Smooth muscle cell (in vitro differentiated cells): ENCODE measurements at regions not wholly inside any gene's neighbourhood (a gene's known extent, or its start where the extent isn't known, plus 50 kb on each side); places are given as distances from the start of the nearest gene placed in this dataset.

ENCODE experiments used
- DNase-seq: peaks from one replicate; lab custom pipeline; 2025; ENCODE audit not compliant: unreplicated experiment; lab: John Stamatoyannopoulos, UW
- H2AFZ ChIP-seq: fragments of 200-600 bp; sonication (generic); 2 replicates; pipeline ENCODE4 v1.6.0; 2016; ENCODE audit warnings: antibody characterized with exemption, low read depth, mild to moderate bottlenecking
- H3F3A ChIP-seq: fragments of 200-600 bp; sonication (generic); 2 replicates; pipeline ENCODE4 v1.6.0; 2017; ENCODE audit warnings: antibody characterized with exemption, low read depth
- H3K27ac ChIP-seq: fragments of 200-600 bp; sonication (generic); 2 replicates; pipeline ENCODE4 v1.5.1; 2016; ENCODE audit warnings: low read depth, mild to moderate bottlenecking
- H3K27me3 ChIP-seq: fragments of 200-600 bp; sonication (generic); 2 replicates; pipeline ENCODE4 v1.6.1; 2016; ENCODE audit warnings: low read depth, mild to moderate bottlenecking
- H3K36me3 ChIP-seq: fragments of 200-600 bp; sonication (generic); 2 replicates; pipeline ENCODE4 v1.5.1; 2016; ENCODE audit warnings: low read depth
- H3K4me1 ChIP-seq: fragments of 200-600 bp; sonication (generic); 2 replicates; pipeline ENCODE4 v1.5.1; 2016; ENCODE audit warnings: low read depth
- H3K4me2 ChIP-seq: fragments of 200-600 bp; sonication (generic); 2 replicates; pipeline ENCODE4 v1.6.0; 2016; ENCODE audit warnings: mild to moderate bottlenecking
- H3K4me3 ChIP-seq: fragments of 200-600 bp; sonication (generic); 2 replicates; pipeline ENCODE4 v1.5.1; 2016; ENCODE audit warnings: mild to moderate bottlenecking
- H3K79me2 ChIP-seq: fragments of 200-600 bp; sonication (generic); 2 replicates; pipeline ENCODE4 v1.6.0; 2016; ENCODE audit warnings: low read depth, mild to moderate bottlenecking
- H3K9ac ChIP-seq: fragments of 200-600 bp; sonication (generic); 2 replicates; pipeline ENCODE4 v1.6.0; 2016; ENCODE audit warnings: low read depth
- H3K9me3 ChIP-seq: fragments of 200-600 bp; sonication (generic); replicated peaks from 2 replicates; pipeline ENCODE4 v1.5.1; 2016; ENCODE audit warnings: low read depth
- H4K20me1 ChIP-seq: fragments of 200-600 bp; sonication (generic); 2 replicates; pipeline ENCODE4 v1.6.0; 2016; ENCODE audit warnings: low read depth
- CTCF ChIP-seq: fragments of 200-600 bp; sonication (generic); IDR thresholded peaks from 2 replicates; pipeline ENCODE4 v1.5.1; 2017; ENCODE audit warnings: borderline replicate concordance, mild to moderate bottlenecking, antibody characterized with exemption; ENCODE audit not compliant: insufficient read depth, poor library complexity, severe bottlenecking
- WGBS: methylation state at CpG from one replicate; pipeline ENCODE4 v1.1.7; 2016; ENCODE audit warnings: low lambda C conversion rate; 5-methylcytosine and 5-hydroxymethylcytosine counted together

DNA sequence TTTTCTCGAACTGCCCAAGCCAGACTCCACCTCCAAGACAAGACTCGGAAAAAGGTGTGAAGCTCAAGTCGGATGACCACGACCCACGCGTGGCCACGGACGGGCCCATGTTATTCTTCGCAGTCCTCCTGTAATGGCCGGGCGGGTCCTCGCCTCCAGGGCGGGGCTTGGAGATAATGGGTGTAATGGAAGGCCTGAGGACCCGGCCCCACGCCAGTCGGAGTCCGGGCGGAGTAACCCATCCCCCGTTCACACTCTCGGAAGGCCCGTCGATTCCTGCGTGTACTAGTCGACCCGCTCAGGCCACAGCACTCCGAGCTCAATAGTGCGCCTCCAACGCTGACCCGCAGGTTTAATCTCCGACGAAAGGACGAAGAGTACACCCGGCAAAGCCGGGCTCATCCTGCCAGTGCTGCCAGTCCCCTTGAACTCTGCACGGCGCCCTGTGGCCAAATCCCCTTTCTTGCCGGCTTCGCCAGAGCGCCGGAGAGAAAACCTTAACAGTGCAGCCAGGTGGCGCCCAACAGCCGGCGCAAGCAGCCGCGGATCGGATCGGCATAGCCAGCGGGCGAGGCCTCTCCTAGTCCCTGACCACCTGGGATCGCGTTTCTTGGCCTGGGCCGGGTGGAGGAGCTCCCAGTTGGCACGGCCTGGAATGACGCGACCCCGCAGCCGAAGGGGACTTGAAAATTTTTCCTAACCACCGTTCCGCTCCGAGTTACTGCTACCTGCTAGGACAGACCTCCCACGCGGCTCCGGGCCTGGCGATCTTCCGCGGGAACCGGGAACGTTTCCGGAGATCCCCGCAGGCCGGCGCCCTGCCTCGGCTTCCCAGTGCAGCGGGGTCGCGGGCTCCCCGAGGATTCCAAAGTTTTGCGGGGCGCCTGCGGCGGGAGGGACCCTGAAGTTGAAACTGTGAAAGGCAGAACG, 762.0 kb downstream of the KCNJ18 start:
- H3K27ac ChIP-seq: no peak overlapping the region
- no peaks in the 10 kb centered on the region for H4K20me1 ChIP-seq
- H2AFZ ChIP-seq: no peak overlapping the region
- no peak overlapping the region for H3K4me2 ChIP-seq
- no peaks in the 10 kb centered on the region for H3K27me3 ChIP-seq
- H3K79me2 ChIP-seq: no peaks in the 10 kb centered on the region
- H3K36me3 ChIP-seq: no peaks in the 10 kb centered on the region
- no peaks in the 10 kb centered on the region for H3K9me3 ChIP-seq
- WGBS: 92% methylated on average over 71 of the region's 82 CpGs
- no peak for TF ChIP-seq CTCF
- H3K9ac ChIP-seq: no peak overlapping the region
- H3K4me3 ChIP-seq: no peak overlapping the region
- DNase-seq: no peak
- H3K4me1 ChIP-seq: no peaks in the 10 kb centered on the region
- no peaks in the 10 kb centered on the region for H3F3A ChIP-seq

DNA sequence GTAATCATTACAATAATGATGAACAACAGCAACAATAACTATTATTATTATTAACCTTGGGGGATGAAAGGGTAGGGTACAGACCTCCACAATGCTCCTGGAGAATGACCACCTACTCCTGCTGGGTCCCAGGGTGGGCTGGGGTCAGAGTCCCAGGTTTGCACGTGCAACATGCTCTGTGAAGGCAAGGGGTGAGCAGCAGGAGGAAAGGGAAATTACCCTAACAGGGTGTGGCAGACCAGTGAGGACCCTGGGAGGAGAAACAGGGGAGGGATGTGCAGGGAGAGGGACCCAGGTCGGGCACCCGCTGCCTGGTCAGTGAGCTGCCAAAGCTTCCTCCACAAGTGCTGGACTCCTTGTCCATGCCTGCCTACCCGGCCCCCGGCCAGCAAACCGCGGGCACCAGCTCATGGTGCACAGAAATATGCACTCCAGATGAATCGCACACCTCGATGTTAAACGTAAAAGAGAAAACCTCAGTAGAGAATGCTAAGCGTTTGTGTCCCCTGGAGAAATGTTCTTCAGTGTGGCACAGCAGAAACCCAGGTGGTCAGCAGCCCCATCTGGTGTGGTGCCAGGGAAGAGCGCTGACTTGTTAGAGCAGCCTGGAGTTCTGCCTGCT, 767.1 kb downstream of the KCNJ18 start:
- no peak overlapping the region for H3K27ac ChIP-seq
- H3K9ac ChIP-seq: no peak overlapping the region
- H3K4me3 ChIP-seq: no peak overlapping the region
- H3K4me1 ChIP-seq: no peaks in the 10 kb centered on the region
- H3K79me2 ChIP-seq: no peaks in the 10 kb centered on the region
- H3K9me3 ChIP-seq: no peaks in the 10 kb centered on the region
- no peak overlapping the region for H3K4me2 ChIP-seq
- no peaks in the 10 kb centered on the region for H4K20me1 ChIP-seq
- H3K36me3 ChIP-seq: no peaks in the 10 kb centered on the region
- DNase-seq: no peak
- TF ChIP-seq CTCF: no peak
- no peaks in the 10 kb centered on the region for H3F3A ChIP-seq
- no peak overlapping the region for H2AFZ ChIP-seq
- no peaks in the 10 kb centered on the region for H3K27me3 ChIP-seq
- 75% methylated on average over 12 of the region's 12 CpGs for WGBS

DNA sequence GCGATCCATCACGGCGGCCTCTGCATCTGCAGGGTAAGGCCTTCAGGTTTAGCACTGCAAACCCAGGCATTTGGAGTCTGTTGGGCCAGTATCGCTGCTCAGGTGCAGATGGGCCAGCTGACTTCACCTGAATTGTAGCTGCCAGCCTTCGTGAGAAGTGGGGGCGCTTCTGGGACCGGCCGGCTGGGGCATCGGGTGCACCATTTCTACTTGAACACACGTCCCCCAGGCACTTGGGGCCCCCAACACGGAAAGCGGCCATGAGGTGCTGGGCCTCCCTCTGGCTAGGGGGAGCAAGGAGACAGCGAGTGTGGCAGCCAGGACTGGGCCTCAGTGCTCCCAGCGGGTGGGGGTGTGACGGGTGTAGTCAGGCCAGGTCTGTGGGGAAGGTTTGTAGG, 767.6 kb downstream of the KCNJ18 start:
- no peak for TF ChIP-seq CTCF
- DNase-seq: no peak
- Histone ChIP-seq H3K4me3 (no peak overlapping the region), H3K4me2 (no peak overlapping the region), H4K20me1 (no peaks in the 10 kb centered on the region), H3K79me2 (no peaks in the 10 kb centered on the region), H3K4me1 (no peaks in the 10 kb centered on the region), H2AFZ (no peak overlapping the region), H3K36me3 (no peaks in the 10 kb centered on the region), H3F3A (no peaks in the 10 kb centered on the region), H3K9me3 (no peaks in the 10 kb centered on the region), H3K9ac (no peak overlapping the region), H3K27ac (no peak overlapping the region), H3K27me3 (no peaks in the 10 kb centered on the region)
- 81% methylated on average over 15 of the region's 15 CpGs for WGBS
